H9 (cell line): ENCODE measurements at regions not wholly inside any gene's neighbourhood (a gene's known extent, or its start where the extent isn't known, plus 50 kb on each side); places are given as distances from the start of the nearest gene placed in this dataset.

Experiments used
- DNase-seq: peaks from one replicate; pipeline ENCODE4 v3.0.0-alpha.2; 2017
- H2AFZ ChIP-seq: one replicate; pipeline ENCODE4 v1.6.1; 2013; ENCODE audit warnings: mild to moderate bottlenecking, low read length, control low read depth, moderate library complexity
- H2AK5ac ChIP-seq: 2 replicates; pipeline ENCODE4 v1.6.1; 2013; ENCODE audit warnings: low read length, control low read depth, mixed read lengths; ENCODE audit not compliant: insufficient read length
- H2BK120ac ChIP-seq: one replicate; pipeline ENCODE4 v1.6.1; 2013; ENCODE audit warnings: low read depth, mild to moderate bottlenecking, low read length, control low read depth, inconsistent platforms; ENCODE audit not compliant: poor library complexity, severe bottlenecking
- H2BK12ac ChIP-seq: 2 replicates; pipeline ENCODE4 v1.6.1; 2013; ENCODE audit warnings: low read length, control low read depth, mixed read lengths, low read depth; ENCODE audit not compliant: insufficient read length
- H2BK15ac ChIP-seq: 2 replicates; pipeline ENCODE4 v1.6.1; 2013; ENCODE audit warnings: low read depth, low read length, control low read depth
- H2BK20ac ChIP-seq: one replicate; pipeline ENCODE4 v1.6.1; 2013; ENCODE audit warnings: low read depth, mild to moderate bottlenecking, low read length, control low read depth, inconsistent platforms; ENCODE audit not compliant: poor library complexity, severe bottlenecking
- H2BK5ac ChIP-seq: 2 replicates; pipeline ENCODE4 v1.6.1; 2013; ENCODE audit warnings: low read length, control low read depth, mixed read lengths; ENCODE audit not compliant: insufficient read length
- H3K14ac ChIP-seq: 2 replicates; pipeline ENCODE4 v1.6.1; 2013; ENCODE audit warnings: low read length, control low read depth; ENCODE audit not compliant: insufficient read depth
- H3K18ac ChIP-seq: 2 replicates; pipeline ENCODE4 v1.6.1; 2013; ENCODE audit warnings: low read depth, mild to moderate bottlenecking, mixed read lengths, low read length, control low read depth; ENCODE audit not compliant: insufficient read length
- H3K23ac ChIP-seq: 2 replicates; pipeline ENCODE4 v1.6.1; 2013; ENCODE audit warnings: low read length, control low read depth, mixed read lengths, low read depth; ENCODE audit not compliant: insufficient read length
- H3K23me2 ChIP-seq: 2 replicates; pipeline ENCODE4 v1.6.1; 2013; ENCODE audit warnings: low read depth, mild to moderate bottlenecking, mixed read lengths, low read length, control low read depth; ENCODE audit not compliant: insufficient read length, poor library complexity, severe bottlenecking
- H3K27ac ChIP-seq: 2 replicates; pipeline ENCODE4 v1.5.1; 2013; ENCODE audit warnings: low read length, control low read depth, mixed read lengths, low read depth; ENCODE audit not compliant: insufficient read length
- H3K27me3 ChIP-seq: 2 replicates; pipeline ENCODE4 v1.6.1; 2013; ENCODE audit warnings: low read length, control low read depth, inconsistent platforms; ENCODE audit not compliant: insufficient read depth
- H3K4ac ChIP-seq: 2 replicates; pipeline ENCODE4 v1.6.1; 2013; ENCODE audit warnings: low read depth, mild to moderate bottlenecking, control low read depth, inconsistent platforms, low read length, moderate library complexity
- H3K4me1 ChIP-seq: 2 replicates; pipeline ENCODE4 v1.6.1; 2013; ENCODE audit warnings: low read length, control low read depth, inconsistent platforms; ENCODE audit not compliant: insufficient read depth
- H3K4me2 ChIP-seq: 2 replicates; pipeline ENCODE4 v1.6.1; 2013; ENCODE audit warnings: low read length, control low read depth, mixed read lengths; ENCODE audit not compliant: insufficient read length, insufficient read depth
- H3K56ac ChIP-seq: 2 replicates; pipeline ENCODE4 v1.6.1; 2013; ENCODE audit warnings: low read depth, mild to moderate bottlenecking, mixed read lengths, low read length, control low read depth; ENCODE audit not compliant: insufficient read length
- H3K79me1 ChIP-seq: 2 replicates; pipeline ENCODE4 v1.6.1; 2013; ENCODE audit warnings: low read depth, mild to moderate bottlenecking, moderate library complexity, low read length, control low read depth, inconsistent platforms; ENCODE audit not compliant: insufficient read depth, poor library complexity, severe bottlenecking
- H3K79me2 ChIP-seq: 2 replicates; pipeline ENCODE4 v1.6.1; 2013; ENCODE audit warnings: low read length, control low read depth, inconsistent platforms; ENCODE audit not compliant: insufficient read depth
- H3K9ac ChIP-seq: 2 replicates; pipeline ENCODE4 v1.6.1; 2013; ENCODE audit warnings: low read length, control low read depth, mixed read lengths; ENCODE audit not compliant: insufficient read length; ENCODE audit errors: extremely low read depth
- H3K9me3 ChIP-seq: one replicate; pipeline ENCODE4 v1.6.1; 2013; ENCODE audit warnings: low read depth, low read length, inconsistent platforms; ENCODE audit not compliant: control insufficient read depth
- H3T11ph ChIP-seq: one replicate; pipeline ENCODE4 v1.6.1; 2013; ENCODE audit warnings: mild to moderate bottlenecking, low read length, control low read depth, inconsistent platforms
- H4K20me1 ChIP-seq: one replicate; pipeline ENCODE4 v1.6.1; 2013; ENCODE audit not compliant: control insufficient read depth, insufficient read length, insufficient read depth
- H4K5ac ChIP-seq: 2 replicates; pipeline ENCODE4 v1.6.1; 2013; ENCODE audit warnings: low read depth, mild to moderate bottlenecking, mixed read lengths, low read length, control low read depth; ENCODE audit not compliant: insufficient read length
- H4K8ac ChIP-seq: replicated peaks from 2 replicates; pipeline ENCODE4 v1.6.1; 2013; ENCODE audit warnings: low read length, control low read depth, mixed read lengths, low read depth; ENCODE audit not compliant: insufficient read length
- H4K91ac ChIP-seq: 2 replicates; pipeline ENCODE4 v1.6.1; 2013; ENCODE audit warnings: low read depth, mild to moderate bottlenecking, moderate library complexity, mixed read lengths, low read length, control low read depth; ENCODE audit not compliant: insufficient read length
- H3K27ac Mint-ChIP-seq, 3 experiments: 2 replicates in 2 of 3; 3 replicates in 1 of 3; pipeline ENCODE4 v1.8.0; 2020 to 2021; ENCODE audit warnings: mixed read lengths in 3 of 3, mild to moderate bottlenecking in 1 of 3, moderate library complexity in 1 of 3
- H3K27me3 Mint-ChIP-seq: 2 replicates; pipeline ENCODE4 v1.8.0; 2021; ENCODE audit warnings: low read depth, mild to moderate bottlenecking, moderate library complexity, mixed read lengths
- H3K36me3 Mint-ChIP-seq, 3 experiments: 2 replicates in 2 of 3; 3 replicates in 1 of 3; pipeline ENCODE4 v1.8.0; 2020 to 2021; ENCODE audit warnings: low read depth in 3 of 3, mixed read lengths in 3 of 3; ENCODE audit not compliant: insufficient read depth in 1 of 3
- H3K4me1 Mint-ChIP-seq, 2 experiments: 2 replicates each; pipeline ENCODE4 v1.8.0; 2020; ENCODE audit warnings: mixed read lengths in 2 of 2
- H3K4me3 Mint-ChIP-seq, 2 experiments: 2 replicates in 1 of 2; 3 replicates in 1 of 2; pipeline ENCODE4 v1.8.0; 2020 to 2021; ENCODE audit warnings: mild to moderate bottlenecking in 2 of 2, mixed read lengths in 2 of 2, moderate library complexity in 1 of 2
- H3K9me3 Mint-ChIP-seq, 2 experiments: 2 replicates in 1 of 2; 3 replicates in 1 of 2; pipeline ENCODE4 v1.8.0; 2020; ENCODE audit warnings: mild to moderate bottlenecking in 2 of 2, mixed read lengths in 2 of 2, moderate library complexity in 1 of 2
- WGBS: extraction: QIAGEN DNeasy Blood & Tissue Kit; methylation state at CpG from one replicate; pipeline ENCODE4 v1.1.7; 2013; ENCODE audit warnings: missing lambda C conversion rate, low lambda C conversion rate, mixed read lengths; ENCODE audit not compliant: insufficient read length; ENCODE audit errors: extremely low coverage; 5-methylcytosine and 5-hydroxymethylcytosine counted together
- TF ChIP-seq, protein P1 (sequence below): fragments of 200-600 bp; sonication (generic); conservative IDR thresholded peaks from 3 replicates; pipeline ENCODE4 v1.8.0; 2021; ENCODE audit warnings: antibody characterized with exemption, mild to moderate bottlenecking

DNA sequence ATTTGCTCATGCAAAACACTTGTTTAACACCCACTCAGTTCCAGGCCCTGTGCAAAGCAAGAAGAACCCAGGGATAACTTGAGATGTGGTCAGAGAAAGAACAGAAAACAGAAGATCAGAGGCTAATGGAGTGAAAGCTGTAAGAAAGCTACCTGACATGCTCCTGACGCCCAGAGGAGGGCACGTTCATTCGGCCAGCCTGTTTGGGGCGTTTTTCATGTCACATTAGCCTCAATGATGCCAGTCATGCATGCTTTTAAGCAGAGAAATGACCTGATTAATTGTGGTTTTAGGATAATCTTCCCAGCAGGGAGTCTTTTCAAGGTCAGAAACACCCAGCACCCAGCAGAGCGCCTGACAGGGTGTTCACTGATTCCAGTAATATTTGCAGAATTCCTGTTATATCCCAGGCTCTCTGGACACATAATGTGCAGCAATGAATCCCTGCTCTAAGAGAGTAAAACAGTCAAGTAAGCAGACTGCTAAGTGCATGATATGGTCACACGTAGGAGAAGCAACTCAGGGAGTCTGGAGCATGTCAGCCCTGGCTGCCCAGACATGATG is 320.0 kb downstream of the LRATD1 start:
- H2BK15ac ChIP-seq, result no peak overlapping the region
- H3K4me1 ChIP-seq, result no peaks in the 10 kb centered on the region
- no peak overlapping the region for H3K18ac ChIP-seq
- H2AFZ ChIP-seq, result no peak overlapping the region
- H3K23me2 ChIP-seq, result no peaks in the 10 kb centered on the region
- no peak overlapping the region for H2BK120ac ChIP-seq
- Mint-ChIP-seq H3K4me1 (no peaks in the 10 kb centered on the region; a peak in 1 of 4 replicates), H3K27me3 (peaks cover 2% of the 10 kb centered on the region; the same call in 1 of the 2 replicates), H3K9me3 (peaks cover 0 to 3% of the 10 kb centered on the region in 2 experiments; a peak in 1 of 5 replicates), H3K36me3 (no peaks in the 10 kb centered on the region), H3K27ac (no peak overlapping the region; a peak in 1 of 7 replicates), H3K4me3 (no peak overlapping the region)
- no peak overlapping the region for H3K56ac ChIP-seq
- no peak overlapping the region for H3K27ac ChIP-seq
- no peak overlapping the region for H3T11ph ChIP-seq
- H4K20me1 ChIP-seq, result no peaks in the 10 kb centered on the region
- TF ChIP-seq, protein P1, sequence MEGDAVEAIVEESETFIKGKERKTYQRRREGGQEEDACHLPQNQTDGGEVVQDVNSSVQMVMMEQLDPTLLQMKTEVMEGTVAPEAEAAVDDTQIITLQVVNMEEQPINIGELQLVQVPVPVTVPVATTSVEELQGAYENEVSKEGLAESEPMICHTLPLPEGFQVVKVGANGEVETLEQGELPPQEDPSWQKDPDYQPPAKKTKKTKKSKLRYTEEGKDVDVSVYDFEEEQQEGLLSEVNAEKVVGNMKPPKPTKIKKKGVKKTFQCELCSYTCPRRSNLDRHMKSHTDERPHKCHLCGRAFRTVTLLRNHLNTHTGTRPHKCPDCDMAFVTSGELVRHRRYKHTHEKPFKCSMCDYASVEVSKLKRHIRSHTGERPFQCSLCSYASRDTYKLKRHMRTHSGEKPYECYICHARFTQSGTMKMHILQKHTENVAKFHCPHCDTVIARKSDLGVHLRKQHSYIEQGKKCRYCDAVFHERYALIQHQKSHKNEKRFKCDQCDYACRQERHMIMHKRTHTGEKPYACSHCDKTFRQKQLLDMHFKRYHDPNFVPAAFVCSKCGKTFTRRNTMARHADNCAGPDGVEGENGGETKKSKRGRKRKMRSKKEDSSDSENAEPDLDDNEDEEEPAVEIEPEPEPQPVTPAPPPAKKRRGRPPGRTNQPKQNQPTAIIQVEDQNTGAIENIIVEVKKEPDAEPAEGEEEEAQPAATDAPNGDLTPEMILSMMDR, result no peak
- H2BK12ac ChIP-seq, result no peak overlapping the region
- H3K9me3 ChIP-seq, result no peaks in the 10 kb centered on the region
- no peak overlapping the region for H3K14ac ChIP-seq
- no peak overlapping the region for H2BK20ac ChIP-seq
- DNase-seq, result no peak
- H3K27me3 ChIP-seq, result no peaks in the 10 kb centered on the region
- H3K4ac ChIP-seq, result no peak overlapping the region
- H3K23ac ChIP-seq, result no peak overlapping the region
- H2BK5ac ChIP-seq, result no peak overlapping the region
- no peak overlapping the region for H4K91ac ChIP-seq
- whole genome bisulfite sequencing, result no CpG with 5 or more reads among the region's 6 CpGs
- no peak overlapping the region for H3K9ac ChIP-seq
- no peaks in the 10 kb centered on the region for H3K79me2 ChIP-seq
- no peak overlapping the region for H3K4me2 ChIP-seq
- H3K79me1 ChIP-seq, result no peaks in the 10 kb centered on the region
- H2AK5ac ChIP-seq, result no peak overlapping the region
- no peak overlapping the region for H4K5ac ChIP-seq
- H4K8ac ChIP-seq, result no peak overlapping the region
